A673 (cell line): ENCODE measurements at regions not wholly inside any gene's neighbourhood (a gene's known extent, or its start where the extent isn't known, plus 50 kb on each side); places are given as distances from the start of the nearest gene placed in this dataset.

Experiments used
- BruUV-seq: library from RNA; stranded (reverse); fragments of 400-500 nt; replicated peaks from 2 replicates; lab custom pipeline; 2021; lab: Mats Ljungman, UMichigan
- CTCF ChIA-PET: fragments of 300-600 bp; sonication (Branson Sonifier 250); formaldehyde crosslinking; loops from one replicate; lab custom pipeline; 2022; ENCODE audit warnings: antibody characterized with exemption; lab: Charles Lee
- POLR2A ChIA-PET: fragments of 300-600 bp; sonication (Branson Sonifier 250); formaldehyde crosslinking; loops from one replicate; lab custom pipeline; 2022; ENCODE audit warnings: antibody characterized with exemption; ENCODE audit not compliant: low non-redundant PET; lab: Charles Lee
- DNase-seq: peaks from one replicate; pipeline ENCODE4 v3.0.0-alpha.2; 2015; ENCODE audit warnings: low spot score
- H3K27ac ChIP-seq: fragments of 200-600 bp; sonication (generic); 2 replicates; pipeline ENCODE4 v1.5.1; 2016; ENCODE audit warnings: mixed run types, low read depth, mild to moderate bottlenecking, mixed read lengths, antibody characterized with exemption, low read length; ENCODE audit not compliant: poor library complexity, severe bottlenecking
- H3K27me3 ChIP-seq: fragments of 200-600 bp; sonication (generic); replicated peaks from 2 replicates; pipeline ENCODE4 v1.6.1; 2017; ENCODE audit warnings: mixed run types, low read depth, mild to moderate bottlenecking, mixed read lengths, antibody characterized with exemption, low read length; ENCODE audit not compliant: insufficient read depth, poor library complexity
- H3K36me3 ChIP-seq: fragments of 200-600 bp; sonication (generic); 2 replicates; pipeline ENCODE4 v1.6.1; 2016; ENCODE audit warnings: mixed run types, mild to moderate bottlenecking, mixed read lengths, antibody characterized with exemption, low read length; ENCODE audit not compliant: insufficient read depth, poor library complexity, severe bottlenecking
- H3K4me1 ChIP-seq: fragments of 200-600 bp; sonication (generic); 2 replicates; pipeline ENCODE4 v1.6.1; 2017; ENCODE audit warnings: mixed run types, mild to moderate bottlenecking, mixed read lengths, antibody characterized with exemption, low read length; ENCODE audit not compliant: insufficient read depth, poor library complexity, severe bottlenecking
- H3K4me3 ChIP-seq: fragments of 200-600 bp; sonication (generic); 2 replicates; pipeline ENCODE4 v1.5.1; 2016; ENCODE audit warnings: low read depth, mixed run types, mild to moderate bottlenecking, mixed read lengths, low read length; ENCODE audit not compliant: poor library complexity, severe bottlenecking
- H3K9me3 ChIP-seq: fragments of 200-600 bp; sonication (generic); 2 replicates; pipeline ENCODE4 v1.6.1; 2016; ENCODE audit warnings: mixed run types, low read depth, mild to moderate bottlenecking, mixed read lengths, antibody characterized with exemption, low read length; ENCODE audit not compliant: poor library complexity, severe bottlenecking
- CTCF ChIP-seq: fragments of 300-800, 200-600 bp; sonication (generic); conservative IDR thresholded peaks from 2 replicates; pipeline ENCODE4 v1.5.1; 2017; ENCODE audit warnings: low read depth, mild to moderate bottlenecking, antibody characterized with exemption, low read length, moderate library complexity, mixed read lengths
- EZH2 ChIP-seq: fragments of 200-600 bp; sonication (generic); IDR thresholded peaks from 2 replicates; pipeline ENCODE4 v1.6.1; 2017; ENCODE audit warnings: borderline replicate concordance, low read depth, mild to moderate bottlenecking, mixed read lengths, antibody characterized with exemption, low read length; ENCODE audit not compliant: poor library complexity, severe bottlenecking
- intact Hi-C: fragments of 100-400 bp; cut with micrococcal nuclease; formaldehyde crosslinking; loops from one replicate; pipeline ENCODE4 v1.10.0; 2022; ENCODE audit not compliant: unreplicated experiment

- intact Hi-C loops: no loop called here
- no peaks in the 10 kb centered on the region for H3K4me1 ChIP-seq
- no peaks in the 10 kb centered on the region for H3K36me3 ChIP-seq
- BruUV-seq: no TSS peak
- no peak for TF ChIP-seq EZH2
- TF ChIP-seq CTCF: peak; percentile 15; the same call in 1 of the 2 replicates
- H3K9me3 ChIP-seq: no peaks in the 10 kb centered on the region
- no peaks in the 10 kb centered on the region for H3K27me3 ChIP-seq
- no peak overlapping the region for H3K27ac ChIP-seq
- ChIA-PET POLR2A (no interaction called here), CTCF (no interaction called here)
- H3K4me3 ChIP-seq: no peak overlapping the region
- no peak for DNase-seq
Observed at GRCh38 chr2:76160670-76161069, 450.0 kb upstream of the GCFC2 start.

GRCh38 chr2:76159042-76159648 lies 448.4 kb upstream of the GCFC2 start:
- BruUV-seq: no TSS peak
- Histone ChIP-seq H3K9me3 (no peaks in the 10 kb centered on the region), H3K27me3 (no peaks in the 10 kb centered on the region), H3K27ac (no peak overlapping the region), H3K36me3 (no peaks in the 10 kb centered on the region), H3K4me1 (no peaks in the 10 kb centered on the region), H3K4me3 (no peak overlapping the region)
- intact Hi-C loops: no loop called here
- no peak for DNase-seq
- ChIA-PET POLR2A (no interaction called here), CTCF (no interaction called here)
- TF ChIP-seq CTCF: no peak
- TF ChIP-seq EZH2: no peak

DNA sequence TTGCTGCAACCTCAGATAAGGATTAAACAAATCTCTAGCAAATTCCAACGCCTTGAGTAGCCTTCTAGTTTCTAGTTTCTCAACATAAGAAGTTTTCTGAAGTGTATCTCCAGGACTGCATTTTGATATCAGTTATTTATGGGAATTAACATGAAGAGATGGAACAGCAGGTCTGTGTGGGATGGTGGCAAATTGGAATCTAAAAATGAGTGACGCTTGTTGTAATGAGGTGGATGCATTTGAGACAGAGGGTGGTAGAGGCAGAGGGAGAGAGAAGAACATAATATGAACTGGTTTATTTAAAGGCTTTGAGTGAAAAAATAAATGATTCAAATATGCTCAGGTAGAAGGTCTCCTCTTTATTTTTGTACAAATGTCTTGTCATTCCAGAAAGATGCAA lies 446.8 kb upstream of the GCFC2 start:
- Histone ChIP-seq H3K9me3 (no peaks in the 10 kb centered on the region), H3K36me3 (no peaks in the 10 kb centered on the region), H3K27ac (no peak overlapping the region), H3K4me1 (no peaks in the 10 kb centered on the region), H3K4me3 (no peak overlapping the region), H3K27me3 (no peaks in the 10 kb centered on the region)
- POLR2A ChIA-PET: no interaction called here
- intact Hi-C loops: no loop called here
- TF ChIP-seq CTCF (no peak), EZH2 (no peak)
- no peak for DNase-seq
- no TSS peak for BruUV-seq
- CTCF ChIA-PET: no interaction called here
